NOMO-1 treated with DMSO at 0.1 percent for 48 hours (cell line): ENCODE measurements at regions not wholly inside any gene's neighbourhood (a gene's known extent, or its start where the extent isn't known, plus 50 kb on each side); places are given as distances from the start of the nearest gene placed in this dataset.

Source experiments
- DNase-seq: peaks from one replicate; lab custom pipeline; 2025; ENCODE audit not compliant: unreplicated experiment; lab: John Stamatoyannopoulos, UW

DNA sequence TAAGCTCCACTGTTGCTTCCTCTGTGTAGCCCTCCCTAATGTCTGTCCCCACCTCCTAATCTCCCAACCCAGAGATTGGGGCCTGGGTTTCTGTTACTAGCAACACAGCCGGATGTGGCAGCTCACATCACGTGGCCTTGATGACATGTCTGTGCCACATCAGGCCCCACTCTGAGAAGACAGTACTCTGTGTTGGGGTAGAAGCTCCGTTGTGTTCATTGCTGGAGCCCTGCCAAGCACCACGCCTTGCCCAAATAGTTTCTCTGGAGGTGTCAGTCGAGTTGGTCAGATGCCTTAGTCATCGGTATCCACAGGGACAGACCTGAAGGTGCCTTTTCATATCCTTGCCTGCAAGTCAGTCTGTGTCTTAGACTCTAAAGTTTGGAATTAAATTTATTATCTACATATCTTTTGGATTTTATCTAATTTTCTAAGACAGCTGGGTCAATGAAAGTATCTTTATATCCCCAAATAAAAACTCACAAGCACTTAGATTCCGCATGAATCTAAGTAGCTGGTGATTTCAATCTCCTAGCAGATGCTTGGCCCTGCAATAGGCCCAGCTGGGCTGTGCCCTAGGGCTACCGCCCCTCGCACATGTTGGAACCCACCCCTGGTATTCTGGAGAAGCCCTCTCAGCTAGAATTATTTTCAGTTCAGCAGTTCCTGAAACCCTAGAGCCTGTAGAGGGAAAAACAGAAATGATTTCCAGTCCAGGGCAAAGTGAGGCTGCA is 204.0 kb upstream of the TSHZ3 start:
- no peak for DNase-seq

DNA sequence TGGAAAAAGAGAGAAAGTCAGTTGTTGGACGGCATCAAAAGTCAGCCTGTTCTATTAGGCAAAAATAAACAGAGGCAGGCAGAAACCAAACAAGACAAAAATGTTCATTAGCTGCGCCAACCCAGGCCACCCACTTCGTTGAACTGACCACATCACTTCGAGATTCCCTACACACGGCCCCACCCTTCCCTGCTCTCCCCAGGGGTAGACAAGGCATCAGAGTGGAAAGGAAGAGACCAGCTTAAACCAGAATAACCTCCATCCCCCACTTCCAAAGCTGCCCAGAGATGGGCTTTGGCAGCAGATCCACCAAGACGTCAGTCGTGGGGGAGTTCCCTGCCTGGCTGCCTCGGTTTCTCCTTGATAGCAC is 204.6 kb upstream of the TSHZ3 start:
- no peak for DNase-seq

DNA sequence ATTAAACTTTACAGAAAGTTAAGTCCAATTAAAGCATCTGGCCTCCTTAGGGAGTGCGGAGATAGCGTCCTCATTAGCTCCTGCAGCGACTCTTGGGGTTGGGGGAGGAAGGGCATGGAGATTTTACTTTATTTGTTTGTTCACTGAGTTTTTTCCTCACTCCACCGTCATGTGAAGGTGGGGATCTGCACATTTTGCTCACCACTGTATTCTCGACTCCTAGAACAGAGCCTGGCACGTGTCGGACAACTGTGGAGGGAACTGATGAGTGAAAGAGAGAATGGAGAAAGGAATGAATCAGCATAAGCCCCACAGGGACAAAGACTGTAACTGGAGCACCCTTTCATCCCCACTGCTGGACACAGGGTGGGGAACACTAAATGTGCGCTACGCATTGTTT is 205.1 kb upstream of the TSHZ3 start:
- no peak for DNase-seq

DNA sequence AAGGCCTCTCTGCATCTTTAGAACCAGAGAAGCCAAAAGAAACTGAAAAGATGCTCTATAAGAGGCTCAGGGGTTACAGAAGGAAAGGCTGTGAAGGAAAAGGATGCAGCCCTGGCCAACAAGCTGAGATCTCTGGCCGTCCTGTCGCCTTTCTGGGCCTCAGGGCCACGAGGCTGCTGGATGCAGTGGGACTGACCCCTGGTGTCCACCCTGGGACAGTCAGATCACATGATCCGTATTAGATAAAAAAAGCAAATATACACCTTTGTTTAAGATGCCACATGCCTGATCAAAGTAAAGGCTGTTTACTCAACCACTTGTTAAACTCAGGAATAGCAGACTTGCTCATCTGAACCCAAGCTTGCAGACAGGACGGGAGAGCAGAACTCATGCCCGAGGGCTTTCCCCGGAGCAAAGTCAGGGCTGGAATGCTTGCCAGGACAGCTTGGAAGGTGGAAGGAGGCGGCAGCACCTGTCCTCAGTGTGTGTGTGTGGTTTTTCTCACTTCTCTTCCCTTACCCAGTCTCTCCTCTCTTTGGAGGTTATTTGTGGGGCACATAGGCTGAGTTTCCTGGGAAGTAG is 206.5 kb upstream of the TSHZ3 start:
- DNase-seq = no peak

DNA sequence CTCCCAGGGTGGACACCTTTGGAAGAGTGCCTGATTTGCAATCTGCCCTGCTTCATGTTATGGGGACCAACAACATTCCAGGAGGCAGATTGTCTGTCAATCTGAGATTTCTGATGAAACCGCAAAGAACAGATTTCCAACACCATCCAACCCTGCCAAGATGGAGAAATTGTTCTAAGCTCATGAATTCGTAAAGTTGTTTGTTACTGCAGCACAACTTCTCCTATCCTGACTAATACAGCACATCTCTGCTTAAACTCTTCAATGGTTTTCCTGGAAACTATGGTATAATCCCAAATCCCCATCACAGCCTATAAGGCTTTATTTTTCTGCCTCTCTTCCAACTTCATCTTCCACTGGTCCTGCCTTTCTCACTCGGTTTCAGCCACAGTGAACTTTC is 210.3 kb upstream of the TSHZ3 start:
- no peak for DNase-seq

DNA sequence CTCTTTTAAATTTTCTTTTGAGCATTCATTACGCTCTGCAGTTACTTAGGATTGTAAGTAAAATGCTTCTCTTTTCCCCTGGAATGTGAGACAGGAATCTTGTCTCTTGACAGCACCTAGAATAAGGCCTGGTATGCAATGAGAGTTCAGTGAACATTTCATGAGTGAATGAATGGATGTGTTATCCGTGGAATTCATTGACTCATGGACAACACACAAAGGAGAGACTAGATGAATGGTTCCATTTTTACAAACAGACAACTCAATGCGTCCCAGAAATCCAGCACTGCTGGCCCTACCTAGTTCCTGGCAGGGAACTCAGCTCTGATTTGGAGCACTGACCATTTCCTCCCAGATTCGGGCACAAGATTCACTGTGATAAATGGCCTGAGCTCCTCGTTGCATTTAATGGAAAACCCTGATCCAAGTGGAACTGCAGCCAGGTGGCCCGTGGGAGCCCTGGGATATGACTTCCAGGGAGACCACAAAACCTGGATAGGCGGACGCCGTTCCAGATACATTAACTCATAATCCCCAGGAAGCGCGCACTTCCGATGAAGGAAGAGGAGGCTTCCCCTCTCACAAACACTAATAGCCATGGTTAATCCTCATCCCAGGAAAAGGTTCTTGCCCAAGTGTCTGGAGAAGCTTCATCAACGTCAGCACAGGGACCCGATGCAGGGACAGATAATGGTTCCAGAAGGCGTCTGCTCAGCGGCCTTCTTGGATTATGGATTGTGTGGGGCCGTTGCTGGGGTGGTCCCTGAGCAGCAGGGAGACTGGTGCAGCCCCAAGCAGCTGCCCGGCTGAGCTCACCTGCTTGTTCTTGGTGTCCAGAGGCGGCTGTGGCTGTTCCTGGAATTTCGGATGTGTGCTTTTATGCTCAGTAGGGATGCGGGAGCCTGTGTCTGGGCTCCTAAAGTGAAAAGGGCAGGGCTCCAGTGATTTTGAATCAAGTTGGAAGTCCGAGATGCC is 211.1 kb upstream of the TSHZ3 start:
- no peak for DNase-seq

DNA sequence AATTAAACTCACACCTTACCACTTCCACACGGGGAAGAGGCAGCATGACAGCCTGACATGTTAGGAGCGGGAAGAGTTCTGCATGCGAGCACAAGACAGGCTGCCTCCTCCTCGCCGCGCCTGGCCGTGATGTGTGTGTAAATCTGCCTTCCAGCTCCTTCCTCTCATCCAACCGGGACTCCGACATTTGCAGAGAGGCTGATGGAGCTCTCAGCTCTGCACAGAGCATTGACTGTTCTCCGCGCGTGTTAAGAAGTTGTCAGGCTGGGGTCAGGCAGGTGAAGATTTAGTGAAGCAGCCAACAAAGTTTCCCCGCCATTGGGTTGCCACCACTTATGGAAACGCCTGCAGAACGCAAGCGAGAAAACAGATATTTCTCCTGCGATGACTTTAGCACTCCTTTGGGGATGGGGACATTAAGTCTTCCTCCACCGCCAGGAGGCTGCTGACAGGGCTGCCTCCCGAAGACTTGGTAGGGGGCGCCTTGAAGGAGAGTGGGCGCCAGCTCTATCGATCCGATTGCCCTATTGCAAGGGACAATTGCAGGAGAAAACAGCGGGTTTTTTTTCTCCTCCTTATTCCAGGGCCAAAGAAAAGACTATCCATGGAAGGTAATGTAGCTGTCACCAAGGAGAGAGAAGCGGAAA is 213.9 kb upstream of the TSHZ3 start:
- no peak for DNase-seq

DNA sequence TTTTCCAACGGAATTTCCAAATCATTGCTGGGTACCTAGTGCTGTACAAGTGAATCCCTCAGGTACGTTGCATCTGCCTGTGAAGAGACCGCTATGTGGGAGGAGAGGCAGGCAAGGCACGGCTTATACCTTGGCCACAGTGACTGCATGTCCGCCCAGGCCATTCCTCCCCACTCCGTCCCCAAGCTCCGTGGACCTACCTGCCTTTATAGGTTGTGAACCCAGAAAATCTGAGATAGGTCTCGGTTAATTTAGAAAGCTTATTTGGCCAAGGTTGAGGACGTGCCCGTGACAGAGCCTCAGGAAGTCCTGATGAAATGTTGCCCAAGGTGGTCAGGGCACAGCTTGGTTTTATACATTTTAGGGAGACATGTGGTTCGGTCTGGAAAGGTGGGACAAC is 218.5 kb upstream of the TSHZ3 start:
- DNase-seq = no peak

DNA sequence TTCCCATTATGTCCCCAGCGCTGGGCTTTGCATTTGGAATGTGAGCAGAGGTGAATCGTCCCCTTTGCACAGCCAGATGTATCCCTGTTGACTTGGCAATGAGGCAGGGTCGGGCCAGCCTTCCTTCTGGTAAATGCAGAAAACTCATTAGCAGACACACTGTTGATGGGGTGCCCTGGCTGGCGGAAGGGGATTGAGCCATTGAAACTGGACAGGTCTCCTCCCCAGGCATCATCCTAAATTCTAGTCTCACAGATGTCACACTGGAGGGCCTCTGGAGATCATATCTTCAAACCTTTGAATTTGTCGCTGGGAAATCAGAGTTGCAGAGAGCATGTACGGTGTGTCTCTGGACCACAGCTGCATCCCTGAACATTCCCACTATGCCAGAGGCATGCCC is 219.5 kb upstream of the TSHZ3 start:
- DNase-seq = no peak

DNA sequence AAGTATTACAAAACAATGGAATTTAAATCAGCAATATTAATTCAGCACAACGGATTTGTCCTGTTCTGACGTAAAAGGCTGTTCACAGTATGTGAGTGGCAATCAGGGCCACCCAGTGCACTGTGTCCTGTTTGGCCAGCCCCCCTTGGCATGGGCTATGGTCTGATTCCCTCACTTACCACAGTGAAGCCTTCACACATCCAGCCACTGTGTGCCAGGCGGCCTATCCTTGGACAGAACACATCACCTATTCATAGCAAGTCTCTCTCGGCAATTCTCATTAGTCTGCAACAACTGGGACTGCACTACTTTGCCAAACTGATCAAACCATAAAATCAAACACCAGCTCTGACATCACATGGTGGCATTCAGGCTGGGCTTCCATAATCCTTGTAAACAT is 221.5 kb upstream of the TSHZ3 start:
- DNase-seq = no peak

DNA sequence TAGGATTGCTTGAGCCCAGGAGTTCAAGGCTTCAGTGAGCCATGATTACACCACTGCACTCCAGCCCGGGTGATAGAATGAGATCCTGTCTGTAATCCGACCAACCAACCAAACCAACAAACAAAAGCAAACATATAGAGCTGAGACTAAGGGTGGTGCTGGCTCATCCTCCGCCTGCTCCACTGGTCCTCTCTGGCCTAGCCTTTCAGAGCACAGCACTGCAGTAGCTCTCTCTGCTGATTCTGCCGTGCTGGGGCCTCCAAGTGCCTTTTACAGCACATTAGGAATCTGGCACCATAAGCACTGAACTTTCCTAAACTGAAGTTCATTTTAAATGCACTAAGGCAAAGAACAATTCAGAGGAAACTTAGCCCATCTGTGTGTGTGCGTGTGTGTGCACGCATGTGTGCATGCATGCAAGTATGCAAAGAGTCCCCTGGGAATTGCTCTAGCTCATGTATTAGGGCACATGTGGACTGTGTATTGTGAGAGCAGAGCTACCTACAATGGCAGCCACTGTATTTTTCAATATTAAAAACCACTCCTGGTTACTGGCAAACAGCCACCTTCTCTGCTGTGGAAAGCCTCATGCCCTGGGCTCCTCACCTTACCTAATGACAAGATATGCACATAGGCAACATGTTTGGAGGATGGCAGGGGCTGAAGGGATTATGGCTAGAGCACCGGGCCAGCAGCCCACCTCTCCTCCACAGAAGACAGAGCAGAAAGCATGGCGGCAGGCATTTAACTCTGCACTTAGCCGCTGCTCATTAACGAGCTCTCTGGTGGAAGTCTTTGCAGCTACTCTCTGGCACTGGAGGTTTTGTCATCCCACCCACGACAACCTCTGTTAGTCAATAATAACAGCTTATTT is 223.1 kb upstream of the TSHZ3 start:
- no peak for DNase-seq

DNA sequence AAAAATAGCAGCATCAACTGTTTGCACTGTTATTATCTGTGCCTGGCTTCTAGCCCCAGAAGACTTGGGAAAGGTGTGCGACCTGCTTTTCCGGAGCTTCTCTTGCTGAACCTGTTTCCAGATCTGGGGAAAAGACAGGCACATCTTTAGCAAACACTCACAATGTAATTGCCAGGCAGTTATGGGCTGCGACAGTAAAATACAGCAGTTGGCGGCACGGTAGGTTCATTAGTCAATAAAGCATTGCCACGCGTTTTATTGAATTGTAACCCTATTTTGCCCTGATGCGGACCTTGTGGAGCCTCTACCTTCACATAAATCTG is 223.7 kb upstream of the TSHZ3 start:
- no peak for DNase-seq

DNA sequence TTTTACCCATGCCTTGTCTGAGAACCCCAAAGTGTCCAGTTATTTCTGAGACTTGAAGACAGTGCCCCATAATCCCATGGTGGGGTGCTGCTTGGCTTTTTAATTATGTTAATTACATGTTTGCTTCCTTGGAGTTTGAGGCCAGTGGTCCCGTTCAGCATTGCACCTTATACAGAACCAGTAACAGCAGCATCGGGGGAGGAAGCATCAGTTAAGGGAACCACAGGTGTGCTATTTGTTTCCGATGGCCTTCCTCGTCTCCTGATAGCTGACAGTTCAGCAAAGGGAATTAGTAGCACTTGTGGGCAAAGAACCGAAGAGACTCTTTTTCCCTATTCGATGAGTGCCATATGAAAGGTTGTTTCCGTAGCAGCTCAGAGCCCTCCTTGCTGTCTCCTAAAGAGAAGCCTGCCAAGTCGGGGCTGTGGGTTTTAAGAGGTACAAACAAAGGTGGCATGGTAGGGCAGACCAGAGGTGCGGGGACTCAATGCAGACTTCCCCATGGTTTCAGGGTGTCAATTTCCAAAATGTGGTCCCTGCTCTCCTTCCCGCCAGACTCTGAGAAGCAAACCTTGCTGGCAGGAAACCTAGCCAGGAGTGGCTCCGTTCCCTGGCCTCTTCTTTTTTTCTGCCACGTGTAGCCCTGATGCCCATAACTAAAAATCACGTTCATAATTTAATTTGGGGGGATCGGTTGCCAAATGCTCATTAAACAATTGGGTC is 225.2 kb upstream of the TSHZ3 start:
- no peak for DNase-seq

DNA sequence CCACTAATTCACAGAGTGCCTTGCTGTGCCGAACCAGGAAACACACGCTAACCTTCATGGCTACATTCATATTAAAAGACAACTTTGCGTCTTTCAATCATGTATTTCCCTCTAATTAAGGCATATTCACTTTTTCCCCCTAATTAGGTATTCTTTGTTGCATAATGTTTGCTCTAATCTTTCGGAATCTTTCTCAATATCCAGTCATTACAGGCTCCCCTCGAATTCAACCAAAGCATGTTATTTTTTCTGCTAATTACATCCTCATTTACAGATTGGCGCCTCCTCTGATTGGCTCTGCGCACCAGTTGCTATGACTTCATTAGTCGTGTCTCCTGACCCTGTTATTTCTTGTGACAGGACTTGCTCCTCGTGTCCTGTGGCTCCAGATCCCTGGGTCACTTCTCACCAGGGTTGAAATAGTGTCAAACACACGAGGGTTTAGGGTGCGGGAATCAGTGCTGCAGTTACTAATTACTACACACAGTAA is 226.7 kb upstream of the TSHZ3 start:
- no peak for DNase-seq

DNA sequence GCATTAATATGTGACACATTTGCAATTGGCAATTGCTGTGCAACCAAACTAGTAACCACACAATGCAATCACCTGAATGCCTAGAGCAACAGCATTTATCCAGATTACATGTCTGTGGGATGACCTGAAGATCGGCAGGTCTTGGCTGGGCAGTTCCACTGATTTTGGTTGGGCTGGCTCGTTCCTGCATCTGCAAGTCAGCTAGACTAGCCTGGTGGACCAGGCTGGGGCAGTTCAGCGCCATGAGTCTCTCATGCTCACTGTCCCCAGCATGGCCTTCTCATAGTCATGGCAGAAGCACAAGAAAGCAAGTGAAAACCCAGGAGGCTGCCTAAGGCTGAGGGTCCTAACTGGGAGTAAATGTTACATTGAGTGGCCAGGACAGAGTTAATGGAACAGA is 229.1 kb upstream of the TSHZ3 start:
- DNase-seq = no peak

DNA sequence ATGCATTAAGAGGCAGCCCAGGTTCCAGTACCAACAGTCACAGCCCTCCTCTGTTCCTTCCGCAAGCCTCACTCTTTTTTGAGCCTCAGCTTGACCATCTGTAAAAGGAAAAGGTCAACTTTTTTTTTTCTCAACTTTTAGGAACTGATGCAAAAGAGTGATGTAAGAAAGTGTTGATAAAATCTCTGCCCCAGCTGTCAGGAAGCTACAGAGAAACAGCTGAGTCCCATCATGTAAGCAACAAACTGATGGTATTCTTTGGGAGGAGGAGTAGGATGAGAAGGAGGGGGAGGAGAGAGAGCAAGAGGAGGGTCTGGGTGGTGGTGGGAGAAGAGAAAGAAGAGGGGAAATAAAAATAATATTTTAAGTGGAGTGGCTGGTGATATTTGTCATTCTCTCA is 233.9 kb upstream of the TSHZ3 start:
- DNase-seq = no peak

DNA sequence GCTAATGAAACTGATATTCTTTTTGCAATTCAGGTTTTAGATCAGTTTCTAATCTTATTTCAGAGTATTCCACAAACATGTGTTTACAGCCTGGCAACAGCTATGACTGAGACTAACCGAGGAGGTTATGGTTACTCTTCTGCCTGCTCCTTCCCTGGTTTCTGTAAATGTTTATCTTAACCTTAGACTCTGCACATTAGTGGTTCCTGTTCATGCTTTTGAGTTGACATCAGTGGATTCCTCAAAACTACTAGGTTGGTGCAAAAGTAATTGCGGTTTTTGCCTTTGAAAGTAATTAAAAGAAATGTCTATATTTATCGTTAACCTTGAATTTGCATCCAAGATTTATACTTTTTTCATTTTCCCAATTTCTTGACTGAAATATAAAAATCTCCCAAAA is 237.0 kb upstream of the TSHZ3 start:
- no peak for DNase-seq

DNA sequence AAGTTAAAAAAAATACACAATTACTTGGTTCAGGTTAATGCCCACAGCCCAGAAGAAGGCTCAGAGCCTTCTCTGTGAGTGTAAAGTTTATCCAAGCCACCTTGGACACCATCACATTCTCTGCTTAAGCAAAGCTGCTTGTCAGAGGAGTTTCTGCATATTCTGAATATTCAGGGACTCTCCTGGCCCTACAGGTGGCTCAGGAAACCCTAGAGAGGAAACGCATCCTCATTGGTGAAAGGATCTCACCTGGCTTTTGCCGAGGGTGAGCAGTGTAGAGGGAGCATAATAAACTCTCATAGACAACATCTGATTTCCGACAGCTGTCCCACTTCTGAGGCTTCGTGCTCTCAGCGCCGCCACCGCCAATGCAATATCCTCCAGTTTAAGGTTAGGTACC is 239.9 kb upstream of the TSHZ3 start:
- DNase-seq = no peak

DNA sequence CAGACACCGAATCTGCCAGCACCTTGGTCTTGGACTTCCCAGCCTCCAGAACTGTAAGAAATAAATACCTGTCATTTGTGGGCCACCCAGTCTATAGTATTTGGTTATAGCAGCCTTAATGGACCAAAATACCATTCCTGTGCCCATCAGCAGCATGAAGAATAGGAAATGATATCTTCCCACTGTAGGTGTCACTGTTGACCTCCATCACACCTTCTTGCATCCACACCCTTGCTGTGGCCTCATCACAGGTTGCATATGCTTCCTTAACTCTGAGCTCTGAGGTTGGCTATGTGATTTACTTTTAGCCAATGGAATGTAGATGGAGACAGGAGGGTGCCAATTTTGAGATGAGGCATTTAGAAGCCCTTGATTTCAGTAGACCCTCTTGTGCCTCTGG is 242.0 kb upstream of the TSHZ3 start:
- no peak for DNase-seq

DNA sequence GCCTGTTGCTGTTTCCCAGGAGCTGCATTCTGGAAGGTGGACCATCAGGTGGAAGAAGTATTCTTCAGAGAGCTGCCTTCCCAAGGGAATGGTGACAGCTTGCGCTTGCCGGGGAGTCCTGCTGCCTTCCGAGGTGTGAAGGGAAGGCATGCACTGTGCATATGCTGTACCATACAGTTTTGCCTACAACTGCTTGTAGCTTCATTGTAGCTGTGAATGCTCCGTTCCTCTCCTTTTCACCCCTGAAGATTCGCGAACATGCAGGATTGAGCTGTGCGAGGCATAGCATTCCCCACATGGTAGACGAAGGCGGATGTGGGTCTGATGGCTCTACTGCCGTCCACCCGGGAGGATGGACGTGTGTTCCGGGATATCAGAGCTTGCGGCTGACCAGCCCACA is 243.2 kb upstream of the TSHZ3 start:
- no peak for DNase-seq
